DOHH2 (cell line): ENCODE measurements at regions not wholly inside any gene's neighbourhood (a gene's known extent, or its start where the extent isn't known, plus 50 kb on each side); places are given as distances from the start of the nearest gene placed in this dataset.

Source experiments
- H3F3A ChIP-seq: fragments of 200-600 bp; sonication (generic), shearing (Covaris generic); 2 replicates; pipeline ENCODE4 v1.6.0; 2016; ENCODE audit warnings: antibody characterized with exemption, mild to moderate bottlenecking; ENCODE audit not compliant: control insufficient read depth, insufficient read depth
- H3K27ac ChIP-seq: fragments of 200-600 bp; sonication (generic); 2 replicates; pipeline ENCODE4 v1.5.1; 2014; ENCODE audit warnings: low read depth, mild to moderate bottlenecking, low read length, moderate library complexity
- H3K27me3 ChIP-seq: fragments of 200-600 bp; sonication (generic); 2 replicates; pipeline ENCODE4 v1.6.1; 2014; ENCODE audit warnings: mild to moderate bottlenecking, low read length, mixed read lengths; ENCODE audit not compliant: control insufficient read depth
- H3K36me3 ChIP-seq: fragments of 200-600 bp; sonication (generic); 2 replicates; pipeline ENCODE4 v1.6.1; 2014; ENCODE audit warnings: mild to moderate bottlenecking, low read length, moderate library complexity, mixed read lengths; ENCODE audit not compliant: control insufficient read depth
- H3K4me1 ChIP-seq: fragments of 200-600 bp; sonication (generic); 2 replicates; pipeline ENCODE4 v1.6.1; 2014; ENCODE audit warnings: mild to moderate bottlenecking, low read length, mixed read lengths; ENCODE audit not compliant: control insufficient read depth
- H3K4me2 ChIP-seq: fragments of 200-600 bp; sonication (generic); 2 replicates; pipeline ENCODE4 v1.6.0; 2014; ENCODE audit warnings: mild to moderate bottlenecking, low read length, moderate library complexity
- H3K4me3 ChIP-seq: fragments of 200-600 bp; sonication (generic); 2 replicates; pipeline ENCODE4 v1.5.1; 2014; ENCODE audit warnings: mild to moderate bottlenecking, low read length, mixed read lengths
- H3K79me2 ChIP-seq: fragments of 200-600 bp; sonication (generic); 2 replicates; pipeline ENCODE4 v1.6.1; 2014; ENCODE audit warnings: mild to moderate bottlenecking, low read length, mixed read lengths; ENCODE audit not compliant: control insufficient read depth
- H3K9me2 ChIP-seq: fragments of 200-600 bp; sonication (generic); replicated peaks from 2 replicates; pipeline ENCODE4 v1.6.1; 2014; ENCODE audit warnings: mild to moderate bottlenecking, low read length, mixed read lengths; ENCODE audit not compliant: control insufficient read depth
- H3K9me3 ChIP-seq: fragments of 200-600 bp; sonication (generic); 2 replicates; pipeline ENCODE4 v1.6.1; 2014; ENCODE audit warnings: antibody characterized with exemption, low read length, mixed read lengths; ENCODE audit not compliant: control insufficient read depth, insufficient read depth
- H4K20me1 ChIP-seq: fragments of 200-600 bp; sonication (generic); 2 replicates; pipeline ENCODE4 v1.6.0; 2014; ENCODE audit warnings: low read depth, mild to moderate bottlenecking, antibody characterized with exemption, low read length, moderate library complexity; ENCODE audit not compliant: control insufficient read depth, insufficient read depth
- CTCF ChIP-seq: fragments of 200-600 bp; sonication (generic); IDR thresholded peaks from one replicate; pipeline ENCODE4 v1.5.1; 2014; ENCODE audit warnings: antibody characterized with exemption, mild to moderate bottlenecking, low read depth, low read length; ENCODE audit not compliant: poor library complexity, severe bottlenecking
- EZH2phosphoT487 ChIP-seq: fragments of 200-600 bp; sonication (generic); IDR thresholded peaks from 2 replicates; pipeline ENCODE4 v1.6.1; 2017; ENCODE audit warnings: borderline replicate concordance, mild to moderate bottlenecking, antibody characterized with exemption, low read length, moderate library complexity, mixed read lengths

DNA sequence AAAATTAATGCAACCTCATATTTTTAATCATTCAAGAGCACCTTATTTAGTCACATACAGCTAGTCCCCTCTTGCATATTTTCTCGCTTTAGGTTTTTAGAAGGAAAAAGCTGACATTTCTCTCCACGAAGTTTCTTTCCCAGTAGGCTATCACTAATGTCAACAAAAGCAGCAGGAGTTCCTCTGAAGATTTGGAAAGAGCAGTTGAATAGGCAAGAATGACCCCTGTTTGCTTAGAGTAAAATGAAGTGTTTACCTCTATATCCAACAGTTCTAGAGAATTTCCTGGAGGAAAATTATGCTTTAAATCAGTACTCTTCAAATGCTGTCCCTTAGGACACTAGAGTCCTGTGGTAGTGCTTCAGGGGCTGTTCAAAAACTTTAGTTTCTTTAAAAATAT, 188.1 kb upstream of the PRKD1 start:
- no peaks in the 10 kb centered on the region for H3K36me3 ChIP-seq
- H4K20me1 ChIP-seq = no peaks in the 10 kb centered on the region
- H3K9me2 ChIP-seq = no peaks in the 10 kb centered on the region; the same call in 1 of the 2 replicates
- no peaks in the 10 kb centered on the region for H3K4me1 ChIP-seq
- no peaks in the 10 kb centered on the region for H3F3A ChIP-seq
- no peaks in the 10 kb centered on the region for H3K27me3 ChIP-seq
- TF ChIP-seq CTCF = no peak
- no peak overlapping the region for H3K4me2 ChIP-seq
- no peak overlapping the region for H3K27ac ChIP-seq
- H3K79me2 ChIP-seq = no peaks in the 10 kb centered on the region
- no peak overlapping the region for H3K4me3 ChIP-seq
- H3K9me3 ChIP-seq = no peaks in the 10 kb centered on the region

DNA sequence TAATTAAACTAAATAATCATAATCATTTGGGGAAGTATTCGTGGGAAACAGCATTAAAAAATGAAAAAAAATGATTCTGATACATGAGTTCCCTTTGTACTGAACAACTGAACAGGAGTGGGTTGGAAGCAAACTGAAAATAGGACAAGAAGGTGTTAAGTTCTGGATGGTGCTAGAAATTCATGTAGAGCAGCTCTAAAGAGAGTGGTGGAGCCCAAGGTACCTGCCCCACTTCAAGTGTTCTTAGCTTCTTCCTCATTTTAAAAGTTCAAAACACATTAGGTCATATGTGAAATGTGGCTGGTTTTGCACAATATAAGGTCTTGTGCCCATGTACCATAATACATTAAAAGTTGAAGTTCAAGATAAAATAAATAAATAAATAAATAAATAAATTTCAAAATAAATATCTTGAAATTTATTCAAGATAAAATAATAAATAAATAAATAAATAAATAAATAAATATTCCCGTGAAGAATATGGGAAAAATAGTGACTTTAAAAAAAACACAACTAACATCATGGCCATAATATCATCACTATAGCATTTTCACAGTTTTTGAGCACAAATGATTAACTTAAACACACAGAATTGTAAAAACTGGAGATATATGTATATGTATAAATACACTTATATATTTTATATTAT, 191.5 kb upstream of the PRKD1 start:
- no peaks in the 10 kb centered on the region for H3K79me2 ChIP-seq
- no peaks in the 10 kb centered on the region for H3F3A ChIP-seq
- no peaks in the 10 kb centered on the region; the same call in 1 of the 2 replicates for H3K9me2 ChIP-seq
- no peaks in the 10 kb centered on the region for H4K20me1 ChIP-seq
- H3K4me2 ChIP-seq = no peak overlapping the region
- TF ChIP-seq EZH2phosphoT487 (no peak), CTCF (no peak)
- no peaks in the 10 kb centered on the region for H3K27me3 ChIP-seq
- H3K36me3 ChIP-seq = no peaks in the 10 kb centered on the region
- H3K27ac ChIP-seq = no peak overlapping the region
- H3K4me1 ChIP-seq = no peaks in the 10 kb centered on the region
- no peak overlapping the region for H3K4me3 ChIP-seq
- H3K9me3 ChIP-seq = no peaks in the 10 kb centered on the region

- Histone ChIP-seq H3K4me1 (no peaks in the 10 kb centered on the region), H3F3A (no peaks in the 10 kb centered on the region), H3K36me3 (no peaks in the 10 kb centered on the region), H3K9me3 (no peaks in the 10 kb centered on the region), H4K20me1 (no peaks in the 10 kb centered on the region), H3K27me3 (no peaks in the 10 kb centered on the region), H3K4me3 (no peak overlapping the region), H3K79me2 (no peaks in the 10 kb centered on the region), H3K4me2 (no peak overlapping the region), H3K9me2 (no peaks in the 10 kb centered on the region), H3K27ac (no peak overlapping the region)
- no peak for TF ChIP-seq CTCF
- TF ChIP-seq EZH2phosphoT487 = no peak
Measured at GRCh38 chr14:30125322-30125979, 197.8 kb upstream of the PRKD1 start.
